Stomach smooth muscle (tissue), 2 donors: ENCODE measurements at regions not wholly inside any gene's neighbourhood (a gene's known extent, or its start where the extent isn't known, plus 50 kb on each side); places are given as distances from the start of the nearest gene placed in this dataset.

ENCODE experiments used
- H3K27ac ChIP-seq: one replicate; pipeline ENCODE4 v1.7.0; 2013; ENCODE audit warnings: mild to moderate bottlenecking, low read length, inconsistent platforms
- H3K27me3 ChIP-seq, 2 donors: one replicate each; pipeline ENCODE4 v1.7.0; 2013; ENCODE audit warnings: low read length in 2 of 2; ENCODE audit not compliant: insufficient read depth in 2 of 2, control insufficient read depth in 1 of 2
- H3K36me3 ChIP-seq, 2 donors: one replicate each; pipeline ENCODE4 v1.7.0; 2013; ENCODE audit warnings: low read length in 2 of 2; ENCODE audit not compliant: control insufficient read depth in 2 of 2, insufficient read depth in 2 of 2
- H3K4me1 ChIP-seq: one replicate; pipeline ENCODE4 v1.7.0; 2013; ENCODE audit warnings: low read length; ENCODE audit not compliant: control insufficient read depth, insufficient read depth
- H3K4me3 ChIP-seq, 2 donors: one replicate each; pipeline ENCODE4 v1.7.0; 2013; ENCODE audit warnings: low read length in 2 of 2
- H3K9ac ChIP-seq, 2 donors: one replicate each; pipeline ENCODE4 v1.7.0; 2013; ENCODE audit warnings: low read length in 2 of 2, mild to moderate bottlenecking in 1 of 2
- H3K9me3 ChIP-seq, 2 donors: one replicate each; pipeline ENCODE4 v1.7.0; 2013; ENCODE audit warnings: low read length in 2 of 2; ENCODE audit not compliant: control insufficient read depth in 2 of 2
- donor health status: healthy.
- donor health status: Pancreatic carcinoma.

GRCh38 chr3:168909260-168909659 is 754.3 kb downstream of the MECOM start:
- no peaks in the 10 kb centered on the region for H3K36me3 ChIP-seq
- H3K9me3 ChIP-seq: no peaks in the 10 kb centered on the region
- no peaks in the 10 kb centered on the region for H3K4me1 ChIP-seq
- no peaks in the 10 kb centered on the region for H3K27me3 ChIP-seq
- no peak overlapping the region for H3K27ac ChIP-seq
- H3K9ac ChIP-seq: no peak overlapping the region
- no peak overlapping the region for H3K4me3 ChIP-seq

- no peak overlapping the region for H3K9ac ChIP-seq
- H3K9me3 ChIP-seq: peaks cover 0 to 2% of the 10 kb centered on the region in 2 donors
- H3K4me1 ChIP-seq: no peaks in the 10 kb centered on the region
- no peaks in the 10 kb centered on the region for H3K27me3 ChIP-seq
- no peaks in the 10 kb centered on the region for H3K36me3 ChIP-seq
- no peak overlapping the region for H3K4me3 ChIP-seq
- H3K27ac ChIP-seq: no peak overlapping the region
Observed at GRCh38 chr3:168895419-168895818, 768.1 kb downstream of the MECOM start.

GRCh38 chr3:168894214-168894613 is 769.3 kb downstream of the MECOM start:
- Histone ChIP-seq H3K27ac (no peak overlapping the region), H3K27me3 (no peaks in the 10 kb centered on the region), H3K9me3 (peaks cover 0 to 2% of the 10 kb centered on the region in 2 donors), H3K36me3 (no peaks in the 10 kb centered on the region), H3K4me1 (no peaks in the 10 kb centered on the region), H3K9ac (no peak overlapping the region), H3K4me3 (no peak overlapping the region)

- H3K4me3 ChIP-seq: no peak overlapping the region
- H3K9ac ChIP-seq: no peak overlapping the region
- no peaks in the 10 kb centered on the region for H3K36me3 ChIP-seq
- H3K27ac ChIP-seq: no peak overlapping the region
- peaks cover 0 to 2% of the 10 kb centered on the region in 2 donors for H3K9me3 ChIP-seq
- H3K4me1 ChIP-seq: no peaks in the 10 kb centered on the region
- no peaks in the 10 kb centered on the region for H3K27me3 ChIP-seq
Observed at GRCh38 chr3:168889666-168890065, 773.8 kb downstream of the MECOM start.

- Histone ChIP-seq H3K36me3 (no peaks in the 10 kb centered on the region), H3K27me3 (no peaks in the 10 kb centered on the region), H3K9me3 (no peaks in the 10 kb centered on the region), H3K4me1 (no peaks in the 10 kb centered on the region), H3K9ac (no peak overlapping the region), H3K4me3 (no peak overlapping the region), H3K27ac (no peak overlapping the region)
Observed at GRCh38 chr3:168888781-168889180, 774.7 kb downstream of the MECOM start.

GRCh38 chr3:168885028-168885427 is 778.5 kb downstream of the MECOM start:
- no peaks in the 10 kb centered on the region for H3K4me1 ChIP-seq
- no peak overlapping the region for H3K4me3 ChIP-seq
- H3K9me3 ChIP-seq: no peaks in the 10 kb centered on the region
- H3K27ac ChIP-seq: no peak overlapping the region
- H3K36me3 ChIP-seq: no peaks in the 10 kb centered on the region
- no peak overlapping the region for H3K9ac ChIP-seq
- H3K27me3 ChIP-seq: no peaks in the 10 kb centered on the region

GRCh38 chr3:168884353-168884903 is 779.1 kb downstream of the MECOM start:
- H3K9me3 ChIP-seq: no peaks in the 10 kb centered on the region
- H3K27me3 ChIP-seq: no peaks in the 10 kb centered on the region
- no peak overlapping the region for H3K27ac ChIP-seq
- no peak overlapping the region for H3K9ac ChIP-seq
- no peaks in the 10 kb centered on the region for H3K4me1 ChIP-seq
- H3K36me3 ChIP-seq: no peaks in the 10 kb centered on the region
- no peak overlapping the region for H3K4me3 ChIP-seq

- no peaks in the 10 kb centered on the region for H3K36me3 ChIP-seq
- H3K27ac ChIP-seq: no peak overlapping the region
- no peak overlapping the region for H3K9ac ChIP-seq
- H3K4me3 ChIP-seq: no peak overlapping the region
- H3K9me3 ChIP-seq: no peaks in the 10 kb centered on the region
- H3K27me3 ChIP-seq: no peaks in the 10 kb centered on the region
- H3K4me1 ChIP-seq: no peaks in the 10 kb centered on the region
Observed at GRCh38 chr3:168883145-168883544, 780.4 kb downstream of the MECOM start.

GRCh38 chr3:168881804-168882203 is 781.7 kb downstream of the MECOM start:
- Histone ChIP-seq H3K9me3 (no peaks in the 10 kb centered on the region), H3K4me3 (no peak overlapping the region), H3K27me3 (no peaks in the 10 kb centered on the region), H3K4me1 (no peaks in the 10 kb centered on the region), H3K36me3 (no peaks in the 10 kb centered on the region), H3K9ac (no peak overlapping the region), H3K27ac (no peak overlapping the region)

- Histone ChIP-seq H3K36me3 (no peaks in the 10 kb centered on the region), H3K9me3 (no peaks in the 10 kb centered on the region), H3K4me3 (no peak overlapping the region), H3K27me3 (no peaks in the 10 kb centered on the region), H3K27ac (no peak overlapping the region), H3K9ac (no peak overlapping the region), H3K4me1 (no peaks in the 10 kb centered on the region)
Observed at GRCh38 chr3:168878655-168879054, 782.9 kb upstream of the GOLIM4 start.

GRCh38 chr3:168877899-168878298 is 782.2 kb upstream of the GOLIM4 start:
- H3K9ac ChIP-seq: no peak overlapping the region
- H3K9me3 ChIP-seq: no peaks in the 10 kb centered on the region
- no peak overlapping the region for H3K4me3 ChIP-seq
- H3K36me3 ChIP-seq: no peaks in the 10 kb centered on the region
- H3K27ac ChIP-seq: no peak overlapping the region
- no peaks in the 10 kb centered on the region for H3K4me1 ChIP-seq
- no peaks in the 10 kb centered on the region for H3K27me3 ChIP-seq
